Stimulated activated naive CD8-positive, alpha-beta T cell treated with anti-CD3 and anti-CD28 coated beads, Interleukin-15, amount 100 ng/mL, for 72 hours (primary cell): ENCODE measurements at regions not wholly inside any gene's neighbourhood (a gene's known extent, or its start where the extent isn't known, plus 50 kb on each side); places are given as distances from the start of the nearest gene placed in this dataset.
A peak's percentile ranks its signal among the peaks of the same experiment; 100 is the strongest.

Experiments used
- ATAC-seq: fragments of 150-1000 bp; cut with Tn5 transposase; 2 replicates; pipeline ENCODE4 v1.10.0; 2021; ENCODE audit warnings: mild to moderate bottlenecking, moderate library complexity
- DNase-seq, 2 donors: peaks; one replicate each; pipeline ENCODE4 v3.0.0; 2021 to 2022
- H3K27ac Mint-ChIP-seq, 2 donors: one replicate each; pipeline ENCODE4 v1.8.0; 2022; ENCODE audit warnings: mild to moderate bottlenecking in 2 of 2, mixed read lengths in 2 of 2, moderate library complexity in 2 of 2
- H3K27me3 Mint-ChIP-seq: one replicate; pipeline ENCODE4 v1.8.0; 2022; ENCODE audit warnings: mixed read lengths
- H3K4me1 Mint-ChIP-seq: one replicate; pipeline ENCODE4 v1.8.0; 2022; ENCODE audit warnings: mild to moderate bottlenecking, mixed read lengths
- H3K4me3 Mint-ChIP-seq, 2 donors: one replicate each; pipeline ENCODE4 v1.8.0; 2022; ENCODE audit warnings: mild to moderate bottlenecking in 2 of 2, mixed read lengths in 2 of 2, moderate library complexity in 1 of 2
- H3K9me3 Mint-ChIP-seq, 2 donors: one replicate each; pipeline ENCODE4 v1.8.0; 2022; ENCODE audit warnings: mixed read lengths in 2 of 2

DNA sequence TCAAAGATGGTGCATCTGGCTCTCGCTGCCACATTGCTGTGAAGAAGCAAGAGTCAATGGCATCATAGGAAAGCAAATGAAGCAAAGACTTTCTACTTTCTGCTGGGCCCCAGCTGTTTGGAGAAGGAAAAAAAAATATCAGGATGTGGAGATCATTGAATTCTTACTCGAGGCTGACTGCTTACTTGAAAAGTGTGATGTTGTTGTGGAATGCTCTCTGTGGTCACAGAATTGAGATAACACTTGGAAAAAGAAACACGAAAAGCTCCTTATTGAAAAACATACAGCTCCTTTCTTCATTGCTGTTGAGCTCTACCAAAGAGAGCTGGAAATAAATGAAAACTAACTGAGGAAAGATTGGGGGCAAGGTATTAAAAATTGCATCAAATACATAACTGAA, 157.4 kb upstream of the TBX20 start:
- Mint-ChIP-seq H3K27me3 (peaks cover 31% of the 10 kb centered on the region), H3K4me1 (no peaks in the 10 kb centered on the region)

GRCh38 chr7:35405461-35405860, 151.6 kb upstream of the TBX20 start:
- H3K27ac Mint-ChIP-seq, result no peak overlapping the region
- DNase-seq, result no peak
- H3K9me3 Mint-ChIP-seq, result no peaks in the 10 kb centered on the region
- no peak for ATAC-seq
- H3K4me3 Mint-ChIP-seq, result no peak overlapping the region
- no peaks in the 10 kb centered on the region for H3K4me1 Mint-ChIP-seq
- H3K27me3 Mint-ChIP-seq, result peaks cover 12% of the 10 kb centered on the region

More for the DNA sequence above, 157.4 kb upstream of the TBX20 start:
- Mint-ChIP-seq H3K27ac (no peak overlapping the region), H3K9me3 (no peaks in the 10 kb centered on the region), H3K4me3 (no peak overlapping the region)
- DNase-seq, result no peak
- no peak for ATAC-seq

- no peak overlapping the region for H3K27ac Mint-ChIP-seq
- H3K4me3 Mint-ChIP-seq, result no peak overlapping the region
- DNase-seq (no peak), ATAC-seq (no peak)
- H3K4me1 Mint-ChIP-seq, result no peaks in the 10 kb centered on the region
- peaks cover 9% of the 10 kb centered on the region for H3K27me3 Mint-ChIP-seq
- no peaks in the 10 kb centered on the region for H3K9me3 Mint-ChIP-seq
Measured at GRCh38 chr7:35401217-35401879, 147.4 kb upstream of the TBX20 start.

DNA sequence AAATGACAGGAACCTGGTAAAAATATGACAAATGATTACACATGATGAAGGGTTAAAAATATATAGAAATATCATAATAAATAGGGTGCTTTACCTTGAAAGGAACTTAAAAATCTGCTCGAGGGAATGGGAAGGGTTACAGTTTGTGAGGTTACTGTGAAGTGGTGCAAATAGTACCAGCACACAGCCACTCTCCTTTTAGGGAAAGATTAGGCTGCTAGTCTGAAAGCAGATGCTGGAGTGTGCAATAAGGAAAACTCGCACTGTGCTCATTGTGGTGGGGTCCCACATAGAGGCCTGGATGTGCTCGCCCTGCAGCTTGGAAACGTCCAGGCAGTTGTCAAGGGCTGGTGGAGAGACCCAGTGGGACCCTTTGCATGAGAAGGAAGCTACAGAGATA, 145.9 kb upstream of the TBX20 start:
- Mint-ChIP-seq H3K27ac (no peak overlapping the region), H3K27me3 (peaks cover 9% of the 10 kb centered on the region), H3K9me3 (no peaks in the 10 kb centered on the region), H3K4me1 (no peaks in the 10 kb centered on the region), H3K4me3 (no peak overlapping the region)
- DNase-seq (no peak), ATAC-seq (peak; percentile 5)

GRCh38 chr7:35399216-35399615, 145.3 kb upstream of the TBX20 start:
- no peaks in the 10 kb centered on the region for H3K9me3 Mint-ChIP-seq
- no peak overlapping the region for H3K27ac Mint-ChIP-seq
- H3K4me3 Mint-ChIP-seq, result no peak overlapping the region
- no peaks in the 10 kb centered on the region for H3K4me1 Mint-ChIP-seq
- ATAC-seq, result no peak
- H3K27me3 Mint-ChIP-seq, result peaks cover 9% of the 10 kb centered on the region
- no peak for DNase-seq

DNA sequence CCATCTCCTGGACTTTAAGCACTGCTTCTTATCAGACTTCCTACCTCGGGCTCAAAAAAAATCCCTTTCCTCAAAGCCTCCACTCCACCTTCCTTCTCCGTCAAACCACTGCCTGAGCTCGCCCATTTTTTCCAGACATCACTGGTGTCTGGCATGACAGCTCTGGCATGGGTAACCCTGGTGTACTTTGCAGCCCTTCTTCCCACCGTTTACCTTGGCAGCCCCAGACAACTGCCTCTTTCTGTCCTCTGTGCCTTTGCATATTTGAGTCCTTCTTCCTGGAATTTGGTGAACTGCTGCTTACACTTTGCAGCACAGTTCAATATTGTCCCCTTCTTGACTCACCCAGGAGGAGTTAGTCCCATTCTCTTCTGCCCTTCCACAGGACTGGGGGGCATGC, 144.6 kb upstream of the TBX20 start:
- Mint-ChIP-seq H3K27ac (no peak overlapping the region), H3K9me3 (no peaks in the 10 kb centered on the region), H3K4me1 (no peaks in the 10 kb centered on the region), H3K4me3 (no peak overlapping the region), H3K27me3 (peaks cover 9% of the 10 kb centered on the region)
- DNase-seq (no peak), ATAC-seq (peak; percentile 11)

GRCh38 chr7:35390146-35390545, 136.2 kb upstream of the TBX20 start:
- DNase-seq (no peak), ATAC-seq (no peak)
- H3K27me3 Mint-ChIP-seq, result no peaks in the 10 kb centered on the region
- no peak overlapping the region for H3K4me3 Mint-ChIP-seq
- no peaks in the 10 kb centered on the region for H3K4me1 Mint-ChIP-seq
- H3K27ac Mint-ChIP-seq, result no peak overlapping the region
- H3K9me3 Mint-ChIP-seq, result no peaks in the 10 kb centered on the region

DNA sequence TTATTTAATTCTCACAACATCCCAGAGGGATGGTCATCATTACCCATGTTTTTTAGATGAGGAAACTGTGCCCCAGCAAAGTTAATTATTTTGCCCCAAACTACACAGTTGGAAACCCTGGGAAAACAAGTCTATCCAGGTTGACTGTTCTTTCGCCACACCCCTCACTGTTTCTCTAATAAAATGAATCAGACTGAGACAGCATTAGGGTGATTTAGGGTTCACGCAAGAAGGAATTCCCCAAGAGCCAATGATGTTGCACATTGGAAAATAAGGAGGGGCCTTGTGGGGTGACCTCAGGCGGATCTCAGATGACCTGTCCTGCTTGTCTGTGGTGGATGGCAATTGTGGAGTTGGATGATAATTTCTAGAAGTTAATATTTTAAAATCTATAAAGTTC, 135.7 kb upstream of the TBX20 start:
- H3K27me3 Mint-ChIP-seq, result no peaks in the 10 kb centered on the region
- ATAC-seq, result no peak

GRCh38 chr7:35386816-35387706, 133.2 kb upstream of the TBX20 start:
- H3K4me3 Mint-ChIP-seq, result no peak overlapping the region
- H3K27me3 Mint-ChIP-seq, result no peaks in the 10 kb centered on the region
- H3K4me1 Mint-ChIP-seq, result no peaks in the 10 kb centered on the region
- DNase-seq (no peak), ATAC-seq (no peak)
- H3K27ac Mint-ChIP-seq, result no peak overlapping the region
- no peaks in the 10 kb centered on the region for H3K9me3 Mint-ChIP-seq

More for the DNA sequence above, 135.7 kb upstream of the TBX20 start:
- Mint-ChIP-seq H3K4me3 (no peak overlapping the region), H3K9me3 (no peaks in the 10 kb centered on the region), H3K27ac (no peak overlapping the region), H3K4me1 (no peaks in the 10 kb centered on the region)
- DNase-seq, result no peak

DNA sequence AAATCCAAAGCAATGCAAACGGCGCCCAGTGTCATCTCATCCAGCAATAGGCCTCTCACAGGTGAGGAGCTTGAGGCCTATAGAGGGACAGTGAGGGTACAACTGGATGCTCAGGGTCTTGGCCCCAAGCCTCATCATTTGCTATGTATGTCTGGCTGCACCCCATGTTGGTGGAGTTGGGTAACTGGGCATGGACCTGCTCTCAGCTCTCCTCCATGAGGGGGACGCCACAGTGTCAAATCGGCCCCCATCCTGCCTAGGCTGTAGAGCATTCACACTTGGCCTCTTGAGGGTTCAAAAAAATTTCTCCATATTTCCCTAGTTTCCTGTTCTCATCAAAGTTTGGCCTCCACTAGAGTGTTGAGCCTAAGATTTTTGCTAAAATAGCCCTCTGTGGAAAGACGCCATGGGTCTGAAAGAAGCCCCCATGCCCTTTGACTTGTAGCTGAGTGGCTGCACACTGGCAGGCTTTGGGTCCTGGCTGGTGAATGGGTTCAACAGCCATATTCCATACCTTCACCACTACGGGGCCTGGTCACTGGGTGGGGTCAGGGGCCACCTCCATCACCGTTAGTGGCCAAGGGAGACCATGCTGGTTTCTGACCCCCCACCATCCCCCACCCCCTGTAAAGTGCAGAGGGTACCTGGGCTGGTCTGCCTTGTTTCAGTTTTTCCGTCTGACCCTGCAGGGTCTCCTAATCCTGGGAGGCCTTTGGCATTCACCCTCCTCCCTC, 132.3 kb upstream of the TBX20 start:
- ATAC-seq (peak; percentile 49), DNase-seq (no peak)
- Mint-ChIP-seq H3K4me3 (no peak overlapping the region), H3K9me3 (no peaks in the 10 kb centered on the region), H3K27me3 (no peaks in the 10 kb centered on the region), H3K27ac (no peak overlapping the region), H3K4me1 (no peaks in the 10 kb centered on the region)

DNA sequence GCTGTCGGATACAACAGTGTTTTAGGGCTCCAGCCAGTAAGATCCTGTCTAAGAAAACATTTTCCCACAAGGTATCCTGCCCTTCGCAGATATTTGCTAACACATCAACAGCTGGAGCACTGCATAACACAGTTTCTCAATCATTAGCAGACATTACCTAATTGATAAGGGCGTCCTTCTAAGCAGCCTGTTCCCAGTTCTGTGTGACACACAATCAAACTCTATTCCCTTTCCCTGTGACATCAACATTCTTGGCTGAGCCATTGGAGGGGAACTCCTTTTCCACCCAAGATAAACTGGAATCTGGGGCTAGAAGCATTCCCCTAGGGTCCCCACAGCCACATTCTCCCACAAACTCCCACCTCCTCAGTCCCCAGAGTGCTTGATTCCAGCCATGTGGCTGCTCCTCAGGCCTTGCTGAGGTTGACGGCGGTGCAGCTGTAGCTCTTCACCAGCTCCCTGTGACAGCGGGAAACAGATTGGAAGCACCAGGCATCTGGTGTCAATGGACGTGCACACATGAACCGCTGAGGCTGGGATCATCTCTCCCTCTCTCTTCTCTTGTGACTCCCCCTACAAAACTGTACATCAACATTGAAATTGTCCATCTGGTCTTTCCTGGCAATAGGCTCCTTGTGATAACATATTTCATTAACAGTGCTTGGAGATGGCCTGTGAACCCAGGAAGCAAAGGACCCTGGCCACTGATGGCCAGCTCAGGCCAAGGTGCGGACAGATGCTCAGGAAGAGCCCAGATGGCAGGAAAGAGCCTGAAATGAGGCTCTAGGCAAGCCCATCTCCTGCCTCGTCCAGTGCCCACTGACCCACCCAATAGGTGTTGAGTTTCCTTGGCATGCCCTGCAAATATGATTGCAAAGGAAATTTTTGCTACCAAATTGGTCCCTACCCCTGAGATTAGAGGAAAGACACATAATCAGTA, 131.1 kb upstream of the TBX20 start:
- Mint-ChIP-seq H3K9me3 (no peaks in the 10 kb centered on the region), H3K4me1 (no peaks in the 10 kb centered on the region)

GRCh38 chr7:35380739-35381224, 126.9 kb upstream of the TBX20 start:
- Mint-ChIP-seq H3K27me3 (peaks cover 14% of the 10 kb centered on the region), H3K4me1 (no peaks in the 10 kb centered on the region), H3K27ac (no peak overlapping the region), H3K9me3 (no peaks in the 10 kb centered on the region), H3K4me3 (no peak overlapping the region)
- no peak for ATAC-seq
- no peak for DNase-seq

More for the DNA sequence above, 131.1 kb upstream of the TBX20 start:
- ATAC-seq (no peak), DNase-seq (no peak)
- no peak overlapping the region for H3K4me3 Mint-ChIP-seq
- H3K27ac Mint-ChIP-seq, result no peak overlapping the region
- H3K27me3 Mint-ChIP-seq, result peaks cover 8% of the 10 kb centered on the region

DNA sequence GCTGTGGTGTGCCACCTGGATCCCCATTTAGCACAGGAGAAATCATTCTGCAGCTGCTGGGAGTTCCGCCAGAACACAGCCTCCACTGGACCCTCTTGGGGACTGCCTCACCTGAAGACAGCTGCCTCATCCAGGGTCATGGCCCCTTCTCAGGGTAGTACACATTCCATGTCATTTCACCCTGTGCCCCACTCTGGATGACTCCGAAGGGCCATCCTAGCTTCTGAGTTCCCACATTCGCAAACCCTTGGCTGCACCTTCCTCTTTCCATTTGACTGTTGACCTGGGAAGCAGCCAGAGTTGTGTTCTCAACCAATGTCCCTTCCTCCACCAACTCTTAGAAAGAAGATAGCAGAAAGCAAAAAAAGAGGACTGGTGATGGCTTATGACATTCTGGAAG, 125.6 kb upstream of the TBX20 start:
- peaks cover 4 to 6% of the 10 kb centered on the region in 2 donors for H3K9me3 Mint-ChIP-seq
- H3K4me3 Mint-ChIP-seq, result no peak overlapping the region
- no peak for ATAC-seq
- no peaks in the 10 kb centered on the region for H3K4me1 Mint-ChIP-seq
- H3K27ac Mint-ChIP-seq, result no peak overlapping the region
- DNase-seq, result no peak
- H3K27me3 Mint-ChIP-seq, result peaks cover 14% of the 10 kb centered on the region

GRCh38 chr7:35375516-35375915, 121.6 kb upstream of the TBX20 start:
- no peak for DNase-seq
- H3K27ac Mint-ChIP-seq, result no peak overlapping the region
- H3K4me3 Mint-ChIP-seq, result no peak overlapping the region
- peaks cover 11 to 12% of the 10 kb centered on the region in 2 donors for H3K9me3 Mint-ChIP-seq
- ATAC-seq, result no peak
- H3K27me3 Mint-ChIP-seq, result peaks cover 8% of the 10 kb centered on the region
- H3K4me1 Mint-ChIP-seq, result no peaks in the 10 kb centered on the region

DNA sequence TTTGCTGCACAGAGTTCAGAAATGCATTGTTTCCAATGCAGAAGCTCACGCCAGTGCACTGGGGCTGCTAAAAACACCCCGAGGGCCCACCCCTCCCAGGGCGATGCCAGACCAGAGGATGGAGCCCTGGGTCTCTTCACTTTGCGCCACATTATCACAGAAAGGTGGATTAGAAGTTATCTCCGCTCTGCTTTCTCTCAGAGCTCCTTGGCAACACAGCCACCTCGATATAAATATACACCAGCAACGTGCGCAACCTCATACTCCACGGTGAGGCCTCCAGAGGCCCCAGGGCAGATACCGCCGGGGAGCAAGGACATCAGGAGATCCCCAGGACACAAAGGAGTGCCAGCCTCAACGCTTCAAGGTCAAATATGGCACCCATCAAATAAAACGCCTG, 121.0 kb upstream of the TBX20 start:
- Mint-ChIP-seq H3K4me3 (no peak overlapping the region), H3K27ac (no peak overlapping the region), H3K9me3 (peaks cover 11 to 12% of the 10 kb centered on the region in 2 donors), H3K27me3 (peaks cover 5% of the 10 kb centered on the region), H3K4me1 (no peaks in the 10 kb centered on the region)
- DNase-seq, result no peak
- no peak for ATAC-seq
